ENCODE measurements at regions not wholly inside any gene's neighbourhood (a gene's known extent, or its start where the extent isn't known, plus 50 kb on each side); places are given as distances from the start of the nearest gene placed in this dataset.

DNA sequence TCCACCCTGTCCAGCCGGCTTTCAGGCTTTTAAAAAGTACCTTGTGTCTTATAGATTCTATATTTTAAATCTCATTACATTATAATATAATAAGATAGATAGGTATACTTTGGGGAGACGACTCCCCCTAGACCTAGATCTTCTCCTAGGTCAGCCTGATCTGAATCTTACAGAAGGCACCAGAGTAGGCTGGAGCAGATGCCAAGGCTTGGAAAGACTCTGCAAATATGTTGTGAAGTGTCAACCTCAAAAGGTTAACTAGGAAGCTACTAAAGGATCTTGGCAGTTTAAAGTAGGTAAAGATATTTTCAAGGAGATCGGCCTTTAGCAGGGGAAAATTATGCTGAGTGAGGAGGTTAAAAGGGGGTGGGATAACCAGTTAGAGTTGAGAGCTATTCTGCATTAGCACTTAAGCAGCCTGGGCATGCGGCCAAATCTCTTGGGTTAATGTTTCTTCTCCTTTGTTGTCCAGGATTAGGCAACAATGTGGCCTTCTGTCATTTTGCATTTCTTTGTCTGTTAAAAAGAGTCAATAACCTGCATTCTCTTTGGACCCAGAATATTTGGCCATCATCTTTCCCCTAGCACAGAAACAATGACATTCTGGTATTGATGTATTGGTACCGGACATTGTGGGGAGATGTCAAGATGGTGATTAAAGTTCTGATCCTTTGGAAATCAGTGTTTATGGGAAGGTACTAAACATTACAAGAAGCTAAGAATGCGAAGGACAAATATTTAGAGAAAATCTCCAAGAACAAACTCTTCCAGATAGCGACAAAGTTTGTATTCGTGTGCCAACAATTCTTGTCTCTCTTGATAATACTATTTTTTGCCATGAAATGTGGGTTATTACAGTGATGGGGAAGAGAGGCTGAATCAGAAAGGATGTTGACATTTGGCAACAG is 51.2 kb upstream of the DHX40 start (continued):
- TF ChIP-seq RBM22 (optimal IDR thresholded peaks at IDR 0.05; ENCODE audit: low read length) (no peak), MYNN (CRISPR knock-in tag; IDR thresholded peaks at IDR 0.05; ENCODE audit: low read depth) (no peak), ZNF7 (CRISPR knock-in tag; IDR thresholded peaks at IDR 0.05) (no peak), ZNF616 (CRISPR knock-in tag; IDR thresholded peaks at IDR 0.05; ENCODE audit: low read depth) (no peak), ZNF253 (CRISPR knock-in tag; IDR thresholded peaks at IDR 0.05; ENCODE audit: borderline replicate concordance) (no peak), GATAD1 (CRISPR knock-in tag; IDR thresholded peaks at IDR 0.05) (0 out of 2 replicates have a peak, but pooled peaks have one; percentile 34), ZNF564 (CRISPR knock-in tag; IDR thresholded peaks at IDR 0.05) (no peak), MXD4 (CRISPR knock-in tag; IDR thresholded peaks at IDR 0.05) (no peak), ZBTB44 (CRISPR knock-in tag; IDR thresholded peaks at IDR 0.05) (no peak), FOXJ3 (CRISPR knock-in tag; IDR thresholded peaks at IDR 0.05; ENCODE audit: borderline replicate concordance) (peak; percentile 97), NR3C1 (CRISPR knock-in tag; IDR thresholded peaks at IDR 0.05) (no peak), CENPBD1 (CRISPR knock-in tag; IDR thresholded peaks at IDR 0.05; ENCODE audit: borderline replicate concordance, low read depth) (no peak), HNF4G (IDR thresholded peaks at IDR 0.05; ENCODE audit: borderline replicate concordance, low read depth, low read length) (peak; percentile 44), HNF4G (CRISPR knock-in tag; IDR thresholded peaks at IDR 0.05; ENCODE audit: borderline replicate concordance, low read depth) (0 out of 2 replicates have a peak, but pooled peaks have one; percentile 23), MEIS2 (CRISPR knock-in tag; IDR thresholded peaks at IDR 0.05) (peak; percentile 56; the same call in 1 of the 2 replicates)
- TF ChIP-seq, protein P1, sequence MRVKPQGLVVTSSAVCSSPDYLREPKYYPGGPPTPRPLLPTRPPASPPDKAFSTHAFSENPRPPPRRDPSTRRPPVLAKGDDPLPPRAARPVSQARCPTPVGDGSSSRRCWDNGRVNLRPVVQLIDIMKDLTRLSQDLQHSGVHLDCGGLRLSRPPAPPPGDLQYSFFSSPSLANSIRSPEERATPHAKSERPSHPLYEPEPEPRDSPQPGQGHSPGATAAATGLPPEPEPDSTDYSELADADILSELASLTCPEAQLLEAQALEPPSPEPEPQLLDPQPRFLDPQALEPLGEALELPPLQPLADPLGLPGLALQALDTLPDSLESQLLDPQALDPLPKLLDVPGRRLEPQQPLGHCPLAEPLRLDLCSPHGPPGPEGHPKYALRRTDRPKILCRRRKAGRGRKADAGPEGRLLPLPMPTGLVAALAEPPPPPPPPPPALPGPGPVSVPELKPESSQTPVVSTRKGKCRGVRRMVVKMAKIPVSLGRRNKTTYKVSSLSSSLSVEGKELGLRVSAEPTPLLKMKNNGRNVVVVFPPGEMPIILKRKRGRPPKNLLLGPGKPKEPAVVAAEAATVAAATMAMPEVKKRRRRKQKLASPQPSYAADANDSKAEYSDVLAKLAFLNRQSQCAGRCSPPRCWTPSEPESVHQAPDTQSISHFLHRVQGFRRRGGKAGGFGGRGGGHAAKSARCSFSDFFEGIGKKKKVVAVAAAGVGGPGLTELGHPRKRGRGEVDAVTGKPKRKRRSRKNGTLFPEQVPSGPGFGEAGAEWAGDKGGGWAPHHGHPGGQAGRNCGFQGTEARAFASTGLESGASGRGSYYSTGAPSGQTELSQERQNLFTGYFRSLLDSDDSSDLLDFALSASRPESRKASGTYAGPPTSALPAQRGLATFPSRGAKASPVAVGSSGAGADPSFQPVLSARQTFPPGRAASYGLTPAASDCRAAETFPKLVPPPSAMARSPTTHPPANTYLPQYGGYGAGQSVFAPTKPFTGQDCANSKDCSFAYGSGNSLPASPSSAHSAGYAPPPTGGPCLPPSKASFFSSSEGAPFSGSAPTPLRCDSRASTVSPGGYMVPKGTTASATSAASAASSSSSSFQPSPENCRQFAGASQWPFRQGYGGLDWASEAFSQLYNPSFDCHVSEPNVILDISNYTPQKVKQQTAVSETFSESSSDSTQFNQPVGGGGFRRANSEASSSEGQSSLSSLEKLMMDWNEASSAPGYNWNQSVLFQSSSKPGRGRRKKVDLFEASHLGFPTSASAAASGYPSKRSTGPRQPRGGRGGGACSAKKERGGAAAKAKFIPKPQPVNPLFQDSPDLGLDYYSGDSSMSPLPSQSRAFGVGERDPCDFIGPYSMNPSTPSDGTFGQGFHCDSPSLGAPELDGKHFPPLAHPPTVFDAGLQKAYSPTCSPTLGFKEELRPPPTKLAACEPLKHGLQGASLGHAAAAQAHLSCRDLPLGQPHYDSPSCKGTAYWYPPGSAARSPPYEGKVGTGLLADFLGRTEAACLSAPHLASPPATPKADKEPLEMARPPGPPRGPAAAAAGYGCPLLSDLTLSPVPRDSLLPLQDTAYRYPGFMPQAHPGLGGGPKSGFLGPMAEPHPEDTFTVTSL (CRISPR knock-in tag; IDR thresholded peaks at IDR 0.05; ENCODE audit: borderline replicate concordance): peak; percentile 87
- TF ChIP-seq, protein P2, sequence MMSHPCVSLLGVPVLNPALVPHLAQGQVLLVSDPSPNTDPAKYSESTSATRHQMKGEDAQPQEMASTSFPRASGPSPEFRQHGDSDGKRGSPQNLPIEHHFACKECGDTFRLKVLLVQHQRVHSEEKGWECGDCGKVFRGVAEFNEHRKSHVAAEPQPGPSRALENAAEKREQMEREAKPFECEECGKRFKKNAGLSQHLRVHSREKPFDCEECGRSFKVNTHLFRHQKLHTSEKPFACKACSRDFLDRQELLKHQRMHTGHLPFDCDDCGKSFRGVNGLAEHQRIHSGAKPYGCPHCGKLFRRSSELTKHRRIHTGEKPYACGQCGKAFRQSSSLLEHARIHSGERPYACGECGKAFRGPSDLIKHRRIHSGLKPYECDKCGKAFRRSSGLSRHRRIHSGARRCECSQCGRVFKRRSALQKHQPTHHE (CRISPR knock-in tag; IDR thresholded peaks at IDR 0.05; ENCODE audit: borderline replicate concordance): peak; percentile 45; the same call in 1 of the 2 replicates
- TF ChIP-seq, protein P3, sequence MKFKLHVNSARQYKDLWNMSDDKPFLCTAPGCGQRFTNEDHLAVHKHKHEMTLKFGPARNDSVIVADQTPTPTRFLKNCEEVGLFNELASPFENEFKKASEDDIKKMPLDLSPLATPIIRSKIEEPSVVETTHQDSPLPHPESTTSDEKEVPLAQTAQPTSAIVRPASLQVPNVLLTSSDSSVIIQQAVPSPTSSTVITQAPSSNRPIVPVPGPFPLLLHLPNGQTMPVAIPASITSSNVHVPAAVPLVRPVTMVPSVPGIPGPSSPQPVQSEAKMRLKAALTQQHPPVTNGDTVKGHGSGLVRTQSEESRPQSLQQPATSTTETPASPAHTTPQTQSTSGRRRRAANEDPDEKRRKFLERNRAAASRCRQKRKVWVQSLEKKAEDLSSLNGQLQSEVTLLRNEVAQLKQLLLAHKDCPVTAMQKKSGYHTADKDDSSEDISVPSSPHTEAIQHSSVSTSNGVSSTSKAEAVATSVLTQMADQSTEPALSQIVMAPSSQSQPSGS (CRISPR knock-in tag; IDR thresholded peaks at IDR 0.05): peak; percentile 54; the same call in 1 of the 2 replicates
